HG03045 (cell line): ENCODE measurements at regions not wholly inside any gene's neighbourhood (a gene's known extent, or its start where the extent isn't known, plus 50 kb on each side); places are given as distances from the start of the nearest gene placed in this dataset.
A peak's percentile ranks its signal among the peaks of the same experiment; 100 is the strongest.

Experiments used
- ATAC-seq: cut with Tn5 transposase; IDR thresholded peaks from one replicate; pipeline ENCODE4 v1.9.1; 2021; ENCODE audit warnings: mild to moderate bottlenecking, moderate library complexity; ENCODE audit not compliant: unreplicated experiment

- ATAC-seq, result no peak
Measured at GRCh38 chr13:39965309-39965708, 309.8 kb downstream of the COG6 start.

GRCh38 chr13:39967199-39967959, 311.9 kb downstream of the COG6 start:
- ATAC-seq, result no peak

- ATAC-seq, result no peak
Measured at GRCh38 chr13:39968646-39969475, 313.4 kb downstream of the COG6 start.

DNA sequence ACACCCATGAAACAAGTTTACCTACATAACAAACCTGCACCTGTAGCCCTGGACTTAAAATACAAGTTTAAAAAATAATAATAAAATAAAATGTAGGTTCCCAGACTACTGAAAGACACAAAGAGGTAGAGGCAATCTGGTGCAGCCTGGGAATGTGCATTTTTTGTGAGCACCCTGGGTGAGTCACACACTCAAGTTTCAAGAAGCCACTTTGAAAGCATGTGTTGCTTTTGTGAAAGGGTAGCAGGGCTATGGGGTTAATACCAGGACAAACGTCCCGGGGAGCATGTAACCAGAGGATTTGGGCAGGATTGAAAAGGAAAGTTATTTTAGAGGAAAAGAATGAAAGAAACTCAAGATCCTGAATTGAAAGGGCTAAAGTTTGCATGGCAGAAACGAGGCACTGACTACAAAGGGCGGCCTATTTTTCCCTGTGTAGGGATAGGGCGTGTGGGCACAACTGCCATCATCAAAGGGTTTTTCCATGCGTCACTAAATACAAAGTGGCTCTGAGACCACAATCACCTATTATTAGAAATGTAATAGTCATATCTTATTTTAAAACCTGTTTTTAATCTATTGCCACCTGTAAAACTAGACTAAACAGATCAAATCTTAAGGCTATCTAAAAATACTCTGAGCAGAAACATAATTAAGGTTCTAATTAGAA, 314.9 kb downstream of the COG6 start:
- no peak for ATAC-seq

- ATAC-seq, result no peak
Measured at GRCh38 chr13:39971526-39971925, 316.1 kb downstream of the COG6 start.

DNA sequence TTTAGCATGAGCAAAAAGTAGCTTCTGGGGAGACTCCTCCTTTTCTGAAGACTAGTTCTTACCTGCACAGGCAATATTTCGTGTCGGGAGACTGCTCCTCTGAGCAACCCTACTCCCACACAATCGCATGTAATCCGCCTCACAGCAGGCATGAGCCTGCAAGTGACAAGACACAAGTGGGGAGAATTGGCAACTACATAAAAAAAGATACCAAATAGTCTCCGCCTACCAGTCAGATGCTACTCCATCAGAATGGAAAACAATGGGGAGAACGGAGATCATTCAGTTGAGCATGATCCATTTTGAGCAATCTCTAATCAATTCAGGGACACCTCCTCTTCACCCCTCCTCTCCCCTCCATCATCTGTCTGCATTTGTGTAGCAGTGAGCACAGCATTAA, 321.0 kb downstream of the COG6 start:
- ATAC-seq, result no peak

DNA sequence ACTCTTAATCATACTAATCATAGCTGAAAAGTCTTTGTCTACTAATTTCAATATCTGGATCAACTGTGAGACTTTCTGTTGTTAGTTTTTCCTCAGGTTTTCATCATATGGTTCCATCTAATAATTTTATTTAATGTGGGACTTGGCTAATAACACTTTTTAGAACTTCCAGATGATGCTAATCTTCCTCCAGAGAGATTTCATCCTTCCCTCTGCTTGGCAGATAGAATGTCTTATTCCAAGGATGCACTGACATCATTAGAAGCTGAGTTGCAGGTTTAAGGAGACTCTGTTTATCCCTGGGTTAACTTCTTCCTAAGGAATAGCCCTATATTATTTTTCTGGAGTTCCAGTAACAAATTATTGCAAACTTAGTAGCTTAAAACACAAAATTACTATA, 325.6 kb downstream of the COG6 start:
- no peak for ATAC-seq

DNA sequence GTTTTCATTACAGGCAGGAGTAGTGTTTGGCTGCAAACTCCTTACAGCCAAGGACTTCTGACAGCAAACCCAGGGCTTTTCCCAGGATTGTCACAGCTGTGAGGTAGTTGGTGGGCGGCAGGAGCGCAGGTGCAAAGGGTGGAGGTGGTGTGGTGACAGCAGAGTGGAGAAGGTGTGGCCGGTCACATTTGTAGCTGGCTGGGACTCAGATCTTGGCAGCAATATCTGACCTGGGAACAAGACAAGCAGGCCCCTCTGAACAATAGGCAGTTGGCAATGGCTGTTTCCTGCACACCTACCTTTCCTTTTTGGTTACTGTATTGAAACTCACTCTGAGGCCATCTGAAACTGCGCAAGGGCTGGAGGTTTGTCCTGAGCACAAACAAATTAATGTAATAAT, 327.3 kb downstream of the COG6 start:
- ATAC-seq, result no peak

GRCh38 chr13:39985071-39985470, 329.6 kb downstream of the COG6 start:
- ATAC-seq, result no peak

DNA sequence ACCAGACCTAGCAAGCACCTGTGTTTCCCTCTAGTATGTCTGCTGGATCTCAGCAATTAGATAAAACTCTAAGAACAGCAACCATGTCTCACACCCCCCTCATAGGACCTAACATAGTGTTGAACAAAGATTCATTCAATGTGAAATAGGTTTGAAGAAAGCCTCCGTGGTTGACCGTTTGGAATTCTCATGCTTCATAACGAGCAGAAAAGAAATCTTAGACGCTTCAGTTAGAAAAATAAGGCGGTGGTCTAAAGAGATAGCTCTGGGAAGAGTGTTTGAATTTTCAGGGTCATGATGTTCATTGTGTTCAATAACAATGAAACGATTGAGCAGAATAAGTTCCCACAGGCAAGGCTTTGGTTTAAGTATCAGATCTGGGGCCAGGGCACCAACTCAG, 332.9 kb downstream of the COG6 start:
- ATAC-seq, result no peak

DNA sequence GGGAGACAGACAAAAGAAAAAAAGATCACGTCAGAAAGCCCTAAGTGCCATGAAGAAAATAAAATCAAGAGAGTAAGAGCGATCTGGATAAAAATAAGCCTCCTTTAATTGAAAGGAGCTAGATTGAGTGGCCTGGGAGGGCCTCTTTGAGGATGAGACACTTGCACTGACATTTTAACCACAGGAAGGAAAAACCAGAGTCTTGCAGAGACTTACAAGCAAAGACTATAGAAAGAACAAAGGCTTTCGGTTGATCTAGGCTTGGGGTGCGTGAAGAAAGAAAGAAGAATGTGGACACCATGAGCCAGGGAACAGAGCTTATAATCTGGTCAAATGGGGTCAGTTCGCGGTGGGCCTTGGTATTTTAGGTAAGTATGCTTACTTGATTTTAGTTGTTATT, 342.7 kb downstream of the COG6 start:
- no peak for ATAC-seq

DNA sequence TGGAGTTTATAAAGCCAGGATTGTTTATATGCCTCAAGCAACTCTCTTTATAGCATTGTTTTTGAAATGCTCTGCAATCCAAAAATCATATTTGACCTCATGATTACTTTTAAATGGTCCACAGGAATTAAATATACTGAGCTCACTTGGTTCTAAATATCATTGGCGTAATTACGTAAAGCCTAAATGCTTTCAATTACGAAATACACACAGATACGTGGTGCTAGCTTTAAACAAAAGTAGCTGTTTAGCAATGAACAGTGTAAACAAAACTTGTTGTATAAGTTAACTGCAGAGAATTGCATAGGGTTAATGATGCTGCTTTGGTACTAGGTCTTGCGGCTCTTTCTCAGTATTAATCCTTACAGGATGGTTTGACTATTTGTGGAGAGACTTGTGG, 346.6 kb downstream of the COG6 start:
- ATAC-seq, result no peak

DNA sequence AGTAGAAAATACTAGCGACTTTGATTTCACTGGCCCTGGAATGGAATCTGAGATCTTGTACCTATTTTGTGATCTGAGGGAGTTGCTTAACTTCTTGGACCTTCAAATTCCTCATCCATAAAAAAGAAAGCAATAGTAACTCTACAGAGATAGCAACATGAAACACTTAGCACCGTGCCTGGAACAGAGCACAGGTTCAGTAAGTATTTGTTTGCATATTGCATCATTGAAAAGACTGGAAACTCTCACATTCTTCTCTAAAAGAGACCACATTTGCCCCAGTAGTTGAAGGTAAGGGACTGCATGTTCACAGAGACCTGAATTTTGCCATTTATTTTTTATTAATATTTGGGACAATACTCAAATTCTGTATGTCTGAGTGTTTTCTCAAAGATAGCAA, 358.1 kb downstream of the COG6 start:
- no peak for ATAC-seq

- ATAC-seq, result no peak
Measured at GRCh38 chr13:40016953-40017660, 361.6 kb downstream of the COG6 start.

GRCh38 chr13:40017662-40018262, 362.3 kb downstream of the COG6 start:
- ATAC-seq, result no peak

- no peak for ATAC-seq
Measured at GRCh38 chr13:40023595-40024203, 368.2 kb downstream of the COG6 start.

DNA sequence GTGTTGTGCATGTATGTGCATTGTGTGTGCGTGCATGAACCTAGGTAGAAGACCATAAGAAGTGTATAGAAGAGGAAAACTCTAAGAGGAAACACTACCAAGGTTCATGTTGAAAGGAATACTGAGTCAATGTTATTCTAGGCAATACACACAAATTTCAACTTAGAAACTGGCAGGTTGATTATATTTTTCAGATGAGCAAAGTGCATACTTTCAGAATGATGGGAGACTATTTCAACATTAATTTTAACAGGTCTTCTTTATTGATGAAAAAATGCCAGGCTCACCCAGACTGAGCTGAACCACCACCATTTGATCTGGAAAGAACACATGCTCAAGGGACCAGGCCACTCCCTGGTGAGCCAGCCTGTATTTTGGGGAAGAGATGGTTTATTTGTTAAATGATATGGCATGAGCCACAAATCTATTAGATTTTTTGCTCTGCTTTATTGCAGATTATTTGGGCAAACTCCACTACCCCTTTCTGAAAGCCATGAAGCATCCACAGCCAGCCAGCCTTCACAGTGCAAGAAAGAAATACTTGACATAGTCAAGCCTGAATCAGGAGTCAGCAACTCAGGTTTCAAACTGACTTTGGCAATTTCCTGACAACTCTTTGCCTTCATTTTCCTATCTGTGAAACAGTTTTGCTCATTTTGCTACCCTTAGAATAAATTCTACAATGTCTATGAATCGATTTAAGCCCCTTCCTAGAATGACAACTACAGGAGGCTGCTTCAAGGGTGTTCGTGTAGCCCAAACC, 368.9 kb downstream of the COG6 start:
- no peak for ATAC-seq

DNA sequence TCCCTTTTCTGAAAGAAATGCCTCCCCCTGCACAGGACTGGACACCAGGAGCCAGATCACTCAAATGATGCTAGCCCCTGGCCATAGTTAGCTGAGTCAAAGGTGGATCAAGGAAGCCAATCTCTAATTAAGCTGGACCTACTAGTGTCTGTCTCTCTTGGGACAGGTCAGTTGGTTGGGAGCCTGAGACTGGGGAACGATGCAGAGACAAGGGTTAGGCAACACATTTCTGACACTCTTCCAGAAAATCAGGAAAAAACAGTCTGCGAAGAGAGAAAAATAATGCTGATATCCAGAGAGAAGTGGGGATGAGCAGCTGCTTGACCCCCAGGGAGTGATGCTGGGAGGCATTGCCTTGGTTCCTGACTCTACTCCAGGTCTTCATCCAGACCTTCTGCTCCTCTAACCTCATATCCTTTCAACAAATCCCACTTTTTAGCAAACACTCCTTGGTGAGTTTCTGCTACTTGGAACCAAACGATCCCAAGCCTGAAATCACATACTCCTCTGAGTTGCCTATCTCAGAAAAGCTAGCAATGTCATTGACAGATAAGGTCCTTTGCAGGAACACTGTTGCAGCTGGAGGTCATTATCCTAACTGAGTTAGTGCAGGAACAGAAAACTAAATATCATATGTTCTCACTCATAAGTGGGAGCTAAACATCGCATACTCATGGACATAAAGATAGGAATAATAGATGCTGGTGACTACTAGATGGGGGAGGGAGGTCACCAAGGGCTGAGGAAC, 369.7 kb downstream of the COG6 start:
- ATAC-seq, result no peak

GRCh38 chr13:40026174-40026585, 370.7 kb downstream of the COG6 start:
- ATAC-seq, result peak; percentile 98
